PFSK-1 (cell line): ENCODE measurements at regions not wholly inside any gene's neighbourhood (a gene's known extent, or its start where the extent isn't known, plus 50 kb on each side); places are given as distances from the start of the nearest gene placed in this dataset.

Experiments
- FOXP2 ChIP-seq: optimal IDR thresholded peaks from 2 replicates; pipeline ENCODE3; 2011; ENCODE audit warnings: borderline replicate concordance, control low read depth, inconsistent platforms; ENCODE audit not compliant: insufficient read depth; ENCODE audit errors: extremely low read length, extremely low read depth
- SIN3A ChIP-seq: IDR thresholded peaks from 2 replicates; pipeline ENCODE4 v1.6.1; 2012; ENCODE audit warnings: mild to moderate bottlenecking, low read length, moderate library complexity, borderline replicate concordance; ENCODE audit not compliant: insufficient read depth
- TAF1 ChIP-seq: IDR thresholded peaks from 2 replicates; pipeline ENCODE4 v1.6.1; 2012; ENCODE audit warnings: low read length, control low read depth, borderline replicate concordance; ENCODE audit not compliant: insufficient read depth
- TF ChIP-seq, protein P1 (sequence below), 2 experiments: IDR thresholded peaks; 2 replicates each; pipeline versions ENCODE4 v1.6.1 to v1.8.0; 2011 to 2012; ENCODE audit warnings: low read depth in 2 of 2, low read length in 2 of 2, control low read depth in 1 of 2, inconsistent platforms in 1 of 2, mild to moderate bottlenecking in 1 of 2, moderate library complexity in 1 of 2; ENCODE audit not compliant: insufficient read depth in 1 of 2

DNA sequence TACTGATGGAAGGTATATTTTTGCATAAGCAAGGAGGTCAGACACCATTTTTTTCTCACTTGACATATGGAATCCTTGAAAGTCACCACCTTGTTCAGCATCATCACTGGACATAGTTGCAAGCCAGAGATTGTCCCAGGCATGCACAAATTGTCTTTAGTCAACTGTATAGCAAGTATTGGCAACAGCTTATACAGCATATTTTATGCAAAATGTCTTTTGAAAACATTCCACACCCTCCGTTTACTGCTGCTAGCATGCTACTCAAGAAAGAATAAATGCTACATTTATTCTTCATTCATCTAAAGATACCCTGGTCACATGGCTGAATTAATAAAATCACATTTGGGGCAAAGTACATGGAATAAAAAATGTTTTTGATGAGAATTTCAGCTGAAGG, 168.5 kb upstream of the DCBLD2 start:
- no peak for TF ChIP-seq TAF1
- TF ChIP-seq SIN3A, result no peak
- TF ChIP-seq FOXP2, result no peak
- TF ChIP-seq, protein P1, sequence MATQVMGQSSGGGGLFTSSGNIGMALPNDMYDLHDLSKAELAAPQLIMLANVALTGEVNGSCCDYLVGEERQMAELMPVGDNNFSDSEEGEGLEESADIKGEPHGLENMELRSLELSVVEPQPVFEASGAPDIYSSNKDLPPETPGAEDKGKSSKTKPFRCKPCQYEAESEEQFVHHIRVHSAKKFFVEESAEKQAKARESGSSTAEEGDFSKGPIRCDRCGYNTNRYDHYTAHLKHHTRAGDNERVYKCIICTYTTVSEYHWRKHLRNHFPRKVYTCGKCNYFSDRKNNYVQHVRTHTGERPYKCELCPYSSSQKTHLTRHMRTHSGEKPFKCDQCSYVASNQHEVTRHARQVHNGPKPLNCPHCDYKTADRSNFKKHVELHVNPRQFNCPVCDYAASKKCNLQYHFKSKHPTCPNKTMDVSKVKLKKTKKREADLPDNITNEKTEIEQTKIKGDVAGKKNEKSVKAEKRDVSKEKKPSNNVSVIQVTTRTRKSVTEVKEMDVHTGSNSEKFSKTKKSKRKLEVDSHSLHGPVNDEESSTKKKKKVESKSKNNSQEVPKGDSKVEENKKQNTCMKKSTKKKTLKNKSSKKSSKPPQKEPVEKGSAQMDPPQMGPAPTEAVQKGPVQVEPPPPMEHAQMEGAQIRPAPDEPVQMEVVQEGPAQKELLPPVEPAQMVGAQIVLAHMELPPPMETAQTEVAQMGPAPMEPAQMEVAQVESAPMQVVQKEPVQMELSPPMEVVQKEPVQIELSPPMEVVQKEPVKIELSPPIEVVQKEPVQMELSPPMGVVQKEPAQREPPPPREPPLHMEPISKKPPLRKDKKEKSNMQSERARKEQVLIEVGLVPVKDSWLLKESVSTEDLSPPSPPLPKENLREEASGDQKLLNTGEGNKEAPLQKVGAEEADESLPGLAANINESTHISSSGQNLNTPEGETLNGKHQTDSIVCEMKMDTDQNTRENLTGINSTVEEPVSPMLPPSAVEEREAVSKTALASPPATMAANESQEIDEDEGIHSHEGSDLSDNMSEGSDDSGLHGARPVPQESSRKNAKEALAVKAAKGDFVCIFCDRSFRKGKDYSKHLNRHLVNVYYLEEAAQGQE (IDR thresholded peaks at IDR 0.05; ENCODE audit: insufficient read depth in 1 of 2, low read depth in 2 of 2, low read length in 2 of 2), result no peak
